ENCODE measurements at regions not wholly inside any gene's neighbourhood (a gene's known extent, or its start where the extent isn't known, plus 50 kb on each side); places are given as distances from the start of the nearest gene placed in this dataset.
A peak's percentile ranks its signal among the peaks of the same experiment; 100 is the strongest.

GRCh38 chr9:82117026-82117811, 128.6 kb downstream of the SPATA31D1 start:
- WGBS, 2 donors, result 71% methylated on average over 7 of the region's 7 CpGs
- no peak overlapping the region for H3K27ac ChIP-seq
- TF ChIP-seq POLR2AphosphoS5 (IDR thresholded peaks at IDR 0.05) (peak in 2 of 4 donors; percentile 19 to 40), EP300 (IDR thresholded peaks at IDR 0.05) (no peak), CTCF (IDR thresholded peaks at IDR 0.05) (no peak), POLR2A (IDR thresholded peaks at IDR 0.05) (no peak)
- H3K36me3 ChIP-seq, result no peaks in the 10 kb centered on the region
- no peaks in the 10 kb centered on the region for H3K9me3 ChIP-seq
- intact Hi-C loops (cut with DNase I), result no loop called here
- no peak for DNase-seq
- peaks cover 0 to 8% (median 0%) of the 10 kb centered on the region in 4 donors for H3K4me1 ChIP-seq
- no peaks in the 10 kb centered on the region for H3K27me3 ChIP-seq
- no peak overlapping the region for H3K4me3 ChIP-seq

GRCh38 chr9:82122731-82123130, 134.2 kb downstream of the SPATA31D1 start:
- Histone ChIP-seq H3K27me3 (no peaks in the 10 kb centered on the region), H3K9me3 (no peaks in the 10 kb centered on the region), H3K4me3 (no peak overlapping the region), H3K4me1 (peaks cover 0 to 2% (median 0%) of the 10 kb centered on the region in 4 donors), H3K36me3 (no peaks in the 10 kb centered on the region), H3K27ac (no peak overlapping the region)
- intact Hi-C loops (cut with DNase I), result no loop called here
- no peak for DNase-seq
- no peak for TF ChIP-seq POLR2AphosphoS5 (IDR thresholded peaks at IDR 0.05)
- TF ChIP-seq POLR2A (IDR thresholded peaks at IDR 0.05), result no peak
- TF ChIP-seq CTCF (IDR thresholded peaks at IDR 0.05), result no peak
- TF ChIP-seq EP300 (IDR thresholded peaks at IDR 0.05), result no peak

- intact Hi-C loops (cut with DNase I), result no loop called here
- Histone ChIP-seq H3K27me3 (no peaks in the 10 kb centered on the region), H3K4me1 (no peaks in the 10 kb centered on the region), H3K4me3 (no peak overlapping the region), H3K9me3 (no peaks in the 10 kb centered on the region), H3K27ac (no peak overlapping the region), H3K36me3 (no peaks in the 10 kb centered on the region)
- no peak for DNase-seq
- WGBS, 2 donors, result 89 to 94% methylated on average over 3 of the region's 3 CpGs
- TF ChIP-seq CTCF (IDR thresholded peaks at IDR 0.05) (no peak), POLR2AphosphoS5 (IDR thresholded peaks at IDR 0.05) (no peak), EP300 (IDR thresholded peaks at IDR 0.05) (no peak), POLR2A (IDR thresholded peaks at IDR 0.05) (no peak)
Observed at GRCh38 chr9:82124090-82124489, 135.5 kb downstream of the SPATA31D1 start.

- TF ChIP-seq EP300 (IDR thresholded peaks at IDR 0.05) (no peak), POLR2A (IDR thresholded peaks at IDR 0.05) (no peak), CTCF (IDR thresholded peaks at IDR 0.05) (no peak), POLR2AphosphoS5 (IDR thresholded peaks at IDR 0.05) (no peak)
- Histone ChIP-seq H3K27me3 (no peaks in the 10 kb centered on the region), H3K9me3 (no peaks in the 10 kb centered on the region), H3K27ac (no peak overlapping the region), H3K4me1 (no peaks in the 10 kb centered on the region), H3K36me3 (no peaks in the 10 kb centered on the region), H3K4me3 (no peak overlapping the region)
- DNase-seq, result no peak
- WGBS, 2 donors, result 42 to 59% methylated on average over 3 of the region's 3 CpGs
- intact Hi-C loops (cut with DNase I), result no loop called here
Observed at GRCh38 chr9:82126256-82126655, 137.7 kb downstream of the SPATA31D1 start.

GRCh38 chr9:82127465-82127864, 138.9 kb downstream of the SPATA31D1 start:
- no peaks in the 10 kb centered on the region for H3K27me3 ChIP-seq
- no peaks in the 10 kb centered on the region for H3K36me3 ChIP-seq
- no peaks in the 10 kb centered on the region for H3K9me3 ChIP-seq
- H3K4me3 ChIP-seq, result no peak overlapping the region
- 71 to 91% methylated on average over 2 of the region's 2 CpGs for WGBS, 2 donors
- no peak for DNase-seq
- no peak for TF ChIP-seq EP300 (IDR thresholded peaks at IDR 0.05)
- TF ChIP-seq CTCF (IDR thresholded peaks at IDR 0.05), result no peak
- H3K4me1 ChIP-seq, result no peaks in the 10 kb centered on the region
- no peak overlapping the region for H3K27ac ChIP-seq
- intact Hi-C loops (cut with DNase I), result no loop called here
